Parathyroid adenoma (tissue), 2 donors: ENCODE measurements at regions not wholly inside any gene's neighbourhood (a gene's known extent, or its start where the extent isn't known, plus 50 kb on each side); places are given as distances from the start of the nearest gene placed in this dataset.

Source experiments
- H2AFZ ChIP-seq: fragments of 300-600 bp; sonication (generic); one replicate; pipeline ENCODE4 v1.7.0; 2017; ENCODE audit warnings: antibody characterized with exemption, mild to moderate bottlenecking
- H3K27ac ChIP-seq: fragments of 300-600 bp; sonication (generic); one replicate; pipeline ENCODE4 v1.7.0; 2017
- H3K27me3 ChIP-seq: fragments of 300-600 bp; sonication (generic); one replicate; pipeline ENCODE4 v1.7.0; 2017; ENCODE audit warnings: low read length; ENCODE audit not compliant: control insufficient read depth, insufficient read depth
- H3K36me3 ChIP-seq: fragments of 300-600 bp; sonication (generic); one replicate; pipeline ENCODE4 v1.7.0; 2017; ENCODE audit warnings: low read length; ENCODE audit not compliant: control insufficient read depth, insufficient read depth
- H3K4me1 ChIP-seq: fragments of 300-600 bp; sonication (generic); one replicate; pipeline ENCODE4 v1.7.0; 2017; ENCODE audit warnings: control low read depth
- H3K4me2 ChIP-seq: fragments of 300-600 bp; sonication (generic); one replicate; pipeline ENCODE4 v1.7.0; 2017; ENCODE audit warnings: low read length
- H3K4me3 ChIP-seq: fragments of 300-600 bp; sonication (generic); one replicate; pipeline ENCODE4 v1.7.0; 2017; ENCODE audit warnings: low read depth, low read length
- H3K79me2 ChIP-seq: fragments of 300-600 bp; sonication (generic); one replicate; pipeline ENCODE4 v1.7.0; 2017; ENCODE audit warnings: control low read depth
- H3K9ac ChIP-seq: fragments of 300-600 bp; sonication (generic); one replicate; pipeline ENCODE4 v1.7.0; 2017; ENCODE audit warnings: mild to moderate bottlenecking
- H3K9me3 ChIP-seq: fragments of 300-600 bp; sonication (generic); one replicate; pipeline ENCODE4 v1.7.0; 2017; ENCODE audit warnings: low read length; ENCODE audit not compliant: control insufficient read depth
- CTCF ChIP-seq: fragments of 300-600 bp; sonication (generic); IDR thresholded peaks from one replicate; pipeline ENCODE4 v1.7.0; 2017; ENCODE audit warnings: antibody characterized with exemption, mild to moderate bottlenecking
- donor health status: primary hyperparathyroidism.

DNA sequence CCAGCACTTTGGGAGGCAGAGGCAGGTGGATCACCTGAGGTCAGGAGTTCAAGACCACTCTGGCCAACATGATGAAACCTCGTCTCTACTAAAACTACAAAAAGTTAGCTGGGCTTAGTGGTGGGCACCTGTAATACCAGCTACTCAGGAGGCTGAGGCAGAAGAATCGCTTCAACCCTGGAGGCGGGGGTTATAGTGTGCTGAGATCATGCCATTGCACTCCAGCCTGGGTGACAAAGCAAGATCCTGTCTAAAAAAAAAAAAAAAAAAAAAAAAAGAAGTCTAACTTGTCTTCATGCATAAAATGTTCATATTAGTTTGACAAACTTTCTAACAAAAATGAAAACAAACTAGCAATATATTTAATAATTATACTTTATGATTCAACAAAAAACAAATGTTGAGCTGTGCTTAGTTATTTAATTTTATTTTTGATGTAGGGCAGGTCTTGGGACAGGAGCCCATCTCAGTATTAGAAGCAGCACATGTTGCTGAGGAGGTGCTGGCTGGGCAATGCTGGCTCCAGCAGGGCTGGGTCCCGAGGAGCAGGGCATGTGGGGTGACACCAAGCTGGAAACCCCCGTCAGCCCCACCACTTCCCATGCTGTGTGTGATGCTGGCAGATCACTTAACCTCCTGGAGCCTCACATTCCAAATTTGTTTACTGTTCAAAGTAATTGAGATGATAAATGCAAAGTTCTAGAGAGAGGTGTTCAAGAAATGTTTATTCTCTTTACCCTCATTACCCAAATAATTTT is 335.3 kb upstream of the KLF6 start:
- Histone ChIP-seq H3K36me3 (no peaks in the 10 kb centered on the region), H2AFZ (no peak overlapping the region), H3K79me2 (no peaks in the 10 kb centered on the region), H3K27me3 (no peaks in the 10 kb centered on the region), H3K4me3 (no peak overlapping the region), H3K27ac (no peak overlapping the region), H3K4me2 (no peak overlapping the region), H3K9ac (no peak overlapping the region), H3K4me1 (no peaks in the 10 kb centered on the region), H3K9me3 (no peaks in the 10 kb centered on the region)
- TF ChIP-seq CTCF = no peak

- Histone ChIP-seq H3K79me2 (no peaks in the 10 kb centered on the region), H3K4me1 (no peaks in the 10 kb centered on the region)
Measured at GRCh38 chr10:4119107-4119506, 334.1 kb upstream of the KLF6 start.

DNA sequence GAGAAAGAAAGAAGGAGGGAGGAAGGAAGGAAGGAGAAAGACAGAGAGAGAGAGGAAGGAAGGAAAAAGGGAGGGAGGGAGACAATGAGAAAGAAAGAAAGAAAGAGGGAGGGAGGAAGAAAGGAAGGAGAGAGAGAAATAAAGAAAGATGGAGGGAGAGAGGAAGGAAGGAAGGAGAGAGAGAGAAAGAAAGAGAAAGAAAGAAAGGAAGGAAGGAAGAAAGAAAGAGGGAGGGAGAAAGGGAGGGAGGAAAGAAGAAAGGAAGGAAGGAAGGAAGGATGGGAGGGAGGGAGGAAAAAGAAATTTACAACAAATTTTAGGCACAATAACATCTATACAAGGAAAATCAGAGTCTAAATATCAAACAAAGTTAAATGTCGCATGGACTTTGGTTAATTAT is 332.6 kb upstream of the KLF6 start:
- Histone ChIP-seq H2AFZ (no peak overlapping the region), H3K79me2 (no peaks in the 10 kb centered on the region), H3K27me3 (no peaks in the 10 kb centered on the region), H3K9ac (no peak overlapping the region), H3K4me1 (no peaks in the 10 kb centered on the region), H3K4me2 (no peak overlapping the region), H3K27ac (no peak overlapping the region), H3K4me3 (no peak overlapping the region), H3K9me3 (no peaks in the 10 kb centered on the region), H3K36me3 (no peaks in the 10 kb centered on the region)
- TF ChIP-seq CTCF = no peak

More at GRCh38 chr10:4119107-4119506, 334.1 kb upstream of the KLF6 start:
- Histone ChIP-seq H2AFZ (no peak overlapping the region), H3K36me3 (no peaks in the 10 kb centered on the region), H3K4me2 (no peak overlapping the region), H3K4me3 (no peak overlapping the region), H3K9me3 (no peaks in the 10 kb centered on the region), H3K27me3 (no peaks in the 10 kb centered on the region), H3K9ac (no peak overlapping the region), H3K27ac (no peak overlapping the region)
- no peak for TF ChIP-seq CTCF

DNA sequence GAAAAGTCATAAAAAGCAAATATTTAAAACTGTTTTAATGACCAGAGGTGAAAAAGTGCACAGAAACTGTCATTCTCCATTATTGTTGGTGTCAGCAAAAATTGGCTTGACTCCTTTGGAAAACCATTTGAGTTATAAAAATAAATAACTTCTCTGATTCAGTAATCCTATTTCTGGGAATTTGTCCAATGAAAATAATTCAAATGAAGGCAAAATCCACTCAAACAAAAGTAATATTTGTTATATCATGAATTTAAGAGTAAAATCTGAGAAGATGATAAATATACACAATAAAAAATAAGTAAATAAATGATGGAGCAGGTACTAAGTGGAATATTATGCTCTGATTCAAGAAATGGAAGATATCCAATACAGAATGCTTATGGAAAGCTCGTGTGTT is 326.6 kb upstream of the KLF6 start:
- H3K27me3 ChIP-seq = no peaks in the 10 kb centered on the region

More for the DNA sequence above, 326.6 kb upstream of the KLF6 start:
- Histone ChIP-seq H3K27ac (no peak overlapping the region), H3K9ac (no peak overlapping the region), H3K4me1 (no peaks in the 10 kb centered on the region), H3K36me3 (no peaks in the 10 kb centered on the region), H3K4me2 (no peak overlapping the region), H3K9me3 (no peaks in the 10 kb centered on the region), H3K4me3 (no peak overlapping the region), H3K79me2 (no peaks in the 10 kb centered on the region), H2AFZ (no peak overlapping the region)
- no peak for TF ChIP-seq CTCF
